ENCODE measurements at regions not wholly inside any gene's neighbourhood (a gene's known extent, or its start where the extent isn't known, plus 50 kb on each side); places are given as distances from the start of the nearest gene placed in this dataset.

DNA sequence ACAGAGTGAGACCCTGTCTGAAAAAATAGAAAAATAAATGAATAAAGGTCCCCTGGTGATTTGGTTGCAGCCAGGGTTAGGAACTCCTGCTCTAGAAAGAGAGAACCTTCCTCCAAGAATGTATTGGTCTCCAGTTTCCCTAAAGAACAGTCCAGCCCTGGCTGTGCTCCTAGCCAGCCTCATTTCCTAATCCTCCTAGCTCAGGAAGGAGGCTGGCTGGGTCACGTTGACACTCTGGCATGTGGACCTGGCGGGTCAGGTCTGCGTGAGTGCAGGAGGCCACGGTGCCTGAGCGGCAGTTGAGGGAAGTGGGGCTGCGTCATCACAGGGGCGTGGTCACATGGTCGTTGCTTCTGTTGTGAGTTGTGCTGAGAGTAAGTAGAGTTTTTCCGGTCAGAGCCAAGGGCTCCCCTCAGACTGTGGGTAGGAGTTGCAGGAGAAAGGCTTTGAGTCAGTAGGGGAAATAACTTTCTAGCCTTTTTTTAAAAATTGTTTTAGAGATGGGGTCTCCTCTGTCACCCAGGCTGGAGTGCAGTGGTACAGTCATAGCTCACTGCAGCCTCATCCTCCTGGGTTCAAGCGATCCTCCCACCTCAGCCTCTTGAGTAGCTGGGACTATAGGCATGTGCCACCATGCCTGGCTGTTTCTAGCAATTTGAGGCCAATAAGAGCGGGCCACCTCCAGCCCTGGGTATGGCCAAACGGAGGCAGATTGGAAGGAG, 194.0 kb upstream of the CIBAR2 start (continued):
- no peak for TF ChIP-seq RBAK (CRISPR knock-in tag; IDR thresholded peaks at IDR 0.05)
- TF ChIP-seq POLR2A (IDR thresholded peaks at IDR 0.05; ENCODE audit: insufficient read depth in 1 of 2, low read depth in 2 of 2, low read length in 2 of 2), result peak in 1 of 2 experiments; percentile 25; a peak in 2 of 4 replicates
- TF ChIP-seq ZBTB20 (CRISPR knock-in tag; IDR thresholded peaks at IDR 0.05; ENCODE audit: borderline replicate concordance, low read depth), result peak; percentile 96
- no peak for TF ChIP-seq ZNF234 (CRISPR knock-in tag; conservative IDR thresholded peaks at IDR 0.05)
- peak; percentile 27; the same call in 1 of the 2 replicates for TF ChIP-seq ZBTB42 (CRISPR knock-in tag; IDR thresholded peaks at IDR 0.05)
- TF ChIP-seq HHEX (CRISPR knock-in tag; IDR thresholded peaks at IDR 0.05), result no peak
- TF ChIP-seq SP4 (CRISPR knock-in tag; IDR thresholded peaks at IDR 0.05), result no peak; the same call in 1 of the 2 replicates
- no peak for TF ChIP-seq NFAT5 (CRISPR knock-in tag; IDR thresholded peaks at IDR 0.05)
- TF ChIP-seq IRF2 (CRISPR knock-in tag; IDR thresholded peaks at IDR 0.05), result peak; percentile 89
- peak; percentile 91; the same call in 1 of the 2 replicates for TF ChIP-seq ZNF543 (CRISPR knock-in tag; IDR thresholded peaks at IDR 0.05)
- TF ChIP-seq, protein P1, sequence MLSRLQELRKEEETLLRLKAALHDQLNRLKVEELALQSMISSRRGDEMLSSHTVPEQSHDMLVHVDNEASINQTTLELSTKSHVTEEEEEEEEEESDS (CRISPR knock-in tag; IDR thresholded peaks at IDR 0.05; ENCODE audit: borderline replicate concordance), result no peak; the same call in 1 of the 2 replicates
- TF ChIP-seq SRSF4 (IDR thresholded peaks at IDR 0.05; ENCODE audit: low read depth, low read length, poor library complexity, severe bottlenecking), result no peak
- TF ChIP-seq, protein P2, sequence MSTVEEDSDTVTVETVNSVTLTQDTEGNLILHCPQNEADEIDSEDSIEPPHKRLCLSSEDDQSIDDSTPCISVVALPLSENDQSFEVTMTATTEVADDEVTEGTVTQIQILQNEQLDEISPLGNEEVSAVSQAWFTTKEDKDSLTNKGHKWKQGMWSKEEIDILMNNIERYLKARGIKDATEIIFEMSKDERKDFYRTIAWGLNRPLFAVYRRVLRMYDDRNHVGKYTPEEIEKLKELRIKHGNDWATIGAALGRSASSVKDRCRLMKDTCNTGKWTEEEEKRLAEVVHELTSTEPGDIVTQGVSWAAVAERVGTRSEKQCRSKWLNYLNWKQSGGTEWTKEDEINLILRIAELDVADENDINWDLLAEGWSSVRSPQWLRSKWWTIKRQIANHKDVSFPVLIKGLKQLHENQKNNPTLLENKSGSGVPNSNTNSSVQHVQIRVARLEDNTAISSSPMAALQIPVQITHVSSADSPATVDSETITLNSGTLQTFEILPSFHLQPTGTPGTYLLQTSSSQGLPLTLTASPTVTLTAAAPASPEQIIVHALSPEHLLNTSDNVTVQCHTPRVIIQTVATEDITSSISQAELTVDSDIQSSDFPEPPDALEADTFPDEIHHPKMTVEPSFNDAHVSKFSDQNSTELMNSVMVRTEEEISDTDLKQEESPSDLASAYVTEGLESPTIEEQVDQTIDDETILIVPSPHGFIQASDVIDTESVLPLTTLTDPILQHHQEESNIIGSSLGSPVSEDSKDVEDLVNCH (CRISPR knock-in tag; IDR thresholded peaks at IDR 0.05), result peak; percentile 43; the same call in 1 of the 2 replicates
- TF ChIP-seq SNAPC2 (CRISPR knock-in tag; IDR thresholded peaks at IDR 0.05), result no peak
- TF ChIP-seq, protein P3, sequence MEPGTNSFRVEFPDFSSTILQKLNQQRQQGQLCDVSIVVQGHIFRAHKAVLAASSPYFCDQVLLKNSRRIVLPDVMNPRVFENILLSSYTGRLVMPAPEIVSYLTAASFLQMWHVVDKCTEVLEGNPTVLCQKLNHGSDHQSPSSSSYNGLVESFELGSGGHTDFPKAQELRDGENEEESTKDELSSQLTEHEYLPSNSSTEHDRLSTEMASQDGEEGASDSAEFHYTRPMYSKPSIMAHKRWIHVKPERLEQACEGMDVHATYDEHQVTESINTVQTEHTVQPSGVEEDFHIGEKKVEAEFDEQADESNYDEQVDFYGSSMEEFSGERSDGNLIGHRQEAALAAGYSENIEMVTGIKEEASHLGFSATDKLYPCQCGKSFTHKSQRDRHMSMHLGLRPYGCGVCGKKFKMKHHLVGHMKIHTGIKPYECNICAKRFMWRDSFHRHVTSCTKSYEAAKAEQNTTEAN (CRISPR knock-in tag; conservative IDR thresholded peaks at IDR 0.05), result 0 out of 2 replicates have a peak, but pooled peaks have one; percentile 34
- TF ChIP-seq ZNF562 (CRISPR knock-in tag; IDR thresholded peaks at IDR 0.05; ENCODE audit: borderline replicate concordance), result no peak
- TF ChIP-seq SMYD3 (CRISPR knock-in tag; IDR thresholded peaks at IDR 0.05), result peak; percentile 53; the same call in 1 of the 2 replicates
- TF ChIP-seq SP140L (CRISPR knock-in tag; IDR thresholded peaks at IDR 0.05; ENCODE audit: borderline replicate concordance), result no peak
- TF ChIP-seq NFKB2 (CRISPR knock-in tag; IDR thresholded peaks at IDR 0.05; ENCODE audit: borderline replicate concordance), result peak; percentile 87; the same call in 1 of the 2 replicates
- TF ChIP-seq ZBTB25 (CRISPR knock-in tag; IDR thresholded peaks at IDR 0.05), result 0 out of 2 replicates have a peak, but pooled peaks have one; percentile 46
